ENCODE measurements at regions not wholly inside any gene's neighbourhood (a gene's known extent, or its start where the extent isn't known, plus 50 kb on each side); places are given as distances from the start of the nearest gene placed in this dataset.

GRCh38 chr9:88221105-88221504 lies 82.8 kb upstream of the SPATA31C2 start:
- TF ChIP-seq CTCF (IDR thresholded peaks at IDR 0.05) = no peak
- TF ChIP-seq POLR2A (IDR thresholded peaks at IDR 0.05) = no peak
- no peak for TF ChIP-seq POLR2AphosphoS5 (IDR thresholded peaks at IDR 0.05)
